ENCODE measurements at regions not wholly inside any gene's neighbourhood (a gene's known extent, or its start where the extent isn't known, plus 50 kb on each side); places are given as distances from the start of the nearest gene placed in this dataset.
A peak's percentile ranks its signal among the peaks of the same experiment; 100 is the strongest.

DNA sequence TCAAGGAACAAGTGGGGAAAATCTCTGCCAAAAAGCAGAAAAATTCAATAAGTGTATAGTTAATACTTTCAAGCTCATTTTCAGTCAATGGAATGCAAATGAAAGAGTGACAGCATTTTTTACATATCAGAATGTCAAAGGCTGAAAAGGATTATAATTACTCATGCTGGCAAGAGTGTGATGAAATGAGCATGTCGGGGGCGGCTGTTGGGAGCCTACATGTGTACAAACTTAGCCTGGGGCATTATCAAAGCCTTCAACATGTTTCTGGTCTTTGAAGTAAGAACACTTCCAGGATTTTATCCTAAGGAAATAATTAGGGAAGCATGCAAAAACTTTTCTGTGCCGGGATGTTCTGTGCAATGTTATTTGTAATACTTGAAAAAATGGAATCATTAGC lies 221.7 kb upstream of the LYZL1 start:
- no peaks in the 10 kb centered on the region for H3K79me2 ChIP-seq (ENCODE audit: control insufficient read depth, insufficient read depth, low read length)
- peaks cover 10% of the 10 kb centered on the region for H3K4me1 ChIP-seq (ENCODE audit: control insufficient read depth, extremely low read depth, insufficient read depth, low read length)
- no peak overlapping the region for H3K9ac ChIP-seq (ENCODE audit: control insufficient read depth, extremely low read depth, insufficient read depth, low read length)
- dilution Hi-C loops (cut with MboI; ENCODE audit: extremely low pct_ligation_motif_present, low sequenced_read_pairs) = no loop called here
- no peak overlapping the region for H2AFZ ChIP-seq (ENCODE audit: control insufficient read depth, low read length)
- no peaks in the 10 kb centered on the region for H3K9me1 ChIP-seq (ENCODE audit: control insufficient read depth, extremely low read depth, insufficient read depth, low read length)
- H3K9me3 ChIP-seq (ENCODE audit: control insufficient read depth, low read depth, low read length) = no peaks in the 10 kb centered on the region
- no peaks in the 10 kb centered on the region for H3K27me3 ChIP-seq (ENCODE audit: control insufficient read depth, extremely low read depth, insufficient read depth, low read length)
- H4K20me1 ChIP-seq (ENCODE audit: control insufficient read depth, extremely low read depth, insufficient read depth, low read length) = no peaks in the 10 kb centered on the region
- H3K36me3 ChIP-seq (ENCODE audit: control insufficient read depth in 2 of 2, extremely low read depth in 1 of 2, insufficient read depth in 2 of 2, low read length in 2 of 2) = no peaks in the 10 kb centered on the region
- no peak for FAIRE-seq
- H3K27ac ChIP-seq (ENCODE audit: control insufficient read depth, insufficient read depth, low read length) = no peak overlapping the region
- H3K4me3 ChIP-seq (ENCODE audit: control insufficient read depth in 2 of 3, extremely low read depth in 1 of 3, insufficient read depth in 2 of 3, low read depth in 1 of 3, low read length in 3 of 3) = no peak overlapping the region
- peak; percentile 7 for DNase-seq (ENCODE audit: low read depth, low spot score)
- H3K4me2 ChIP-seq (ENCODE audit: control insufficient read depth, extremely low read depth, insufficient read depth, low read depth, low read length) = no peak overlapping the region
- TF ChIP-seq EZH2 (IDR thresholded peaks at IDR 0.05; ENCODE audit: low read length) (no peak), CTCF (optimal IDR thresholded peaks at IDR 0.05 in 1 of 3, IDR thresholded peaks at IDR 0.05 in 1 of 3, conservative IDR thresholded peaks at IDR 0.05 in 1 of 3; ENCODE audit: extremely low read depth in 1 of 3, insufficient read depth in 2 of 3, low read length in 3 of 3) (no peak)

- Histone ChIP-seq H3K9me1 (ENCODE audit: control insufficient read depth, extremely low read depth, insufficient read depth, low read length) (no peaks in the 10 kb centered on the region), H3K36me3 (ENCODE audit: control insufficient read depth in 2 of 2, extremely low read depth in 1 of 2, insufficient read depth in 2 of 2, low read length in 2 of 2) (no peaks in the 10 kb centered on the region), H3K27ac (ENCODE audit: control insufficient read depth, insufficient read depth, low read length) (no peak overlapping the region), H3K79me2 (ENCODE audit: control insufficient read depth, insufficient read depth, low read length) (no peaks in the 10 kb centered on the region), H3K4me2 (ENCODE audit: control insufficient read depth, extremely low read depth, insufficient read depth, low read depth, low read length) (no peak overlapping the region), H4K20me1 (ENCODE audit: control insufficient read depth, extremely low read depth, insufficient read depth, low read length) (no peaks in the 10 kb centered on the region), H3K27me3 (ENCODE audit: control insufficient read depth, extremely low read depth, insufficient read depth, low read length) (no peaks in the 10 kb centered on the region), H3K4me3 (ENCODE audit: control insufficient read depth in 2 of 3, extremely low read depth in 1 of 3, insufficient read depth in 2 of 3, low read depth in 1 of 3, low read length in 3 of 3) (no peak overlapping the region), H3K4me1 (ENCODE audit: control insufficient read depth, extremely low read depth, insufficient read depth, low read length) (peaks cover 10% of the 10 kb centered on the region), H3K9me3 (ENCODE audit: control insufficient read depth, low read depth, low read length) (no peaks in the 10 kb centered on the region), H2AFZ (ENCODE audit: control insufficient read depth, low read length) (no peak overlapping the region), H3K9ac (ENCODE audit: control insufficient read depth, extremely low read depth, insufficient read depth, low read length) (no peak overlapping the region)
- dilution Hi-C loops (cut with MboI; ENCODE audit: extremely low pct_ligation_motif_present, low sequenced_read_pairs) = no loop called here
- DNase-seq (ENCODE audit: low read depth, low spot score) = no peak
- FAIRE-seq = no peak
- TF ChIP-seq CTCF (optimal IDR thresholded peaks at IDR 0.05 in 1 of 3, IDR thresholded peaks at IDR 0.05 in 1 of 3, conservative IDR thresholded peaks at IDR 0.05 in 1 of 3; ENCODE audit: extremely low read depth in 1 of 3, insufficient read depth in 2 of 3, low read length in 3 of 3) (no peak), EZH2 (IDR thresholded peaks at IDR 0.05; ENCODE audit: low read length) (no peak)
Measured at GRCh38 chr10:29067628-29068027, 221.2 kb upstream of the LYZL1 start.
